ENCODE measurements at regions not wholly inside any gene's neighbourhood (a gene's known extent, or its start where the extent isn't known, plus 50 kb on each side); places are given as distances from the start of the nearest gene placed in this dataset.

DNA sequence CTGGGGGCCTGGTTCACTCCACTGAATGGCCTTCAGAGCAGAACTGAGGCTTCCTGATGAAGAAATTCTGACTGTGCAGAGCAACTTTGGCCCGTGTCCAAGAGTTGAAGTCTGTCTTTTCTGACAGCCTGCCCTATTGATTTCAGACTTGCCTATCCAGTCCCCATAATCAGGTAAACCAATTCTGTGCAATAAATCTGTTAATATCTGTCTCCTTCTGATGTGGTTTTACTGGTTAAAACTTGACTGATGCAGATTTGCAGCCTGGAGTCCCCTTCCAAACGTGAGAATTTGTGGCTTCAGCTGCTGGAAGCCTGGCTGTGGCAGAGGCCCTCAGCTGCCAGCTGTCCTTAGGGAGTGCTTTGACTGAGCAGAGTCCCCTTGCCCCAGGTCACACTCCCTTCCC is 283.9 kb upstream of the ANKRD55 start:
- dilution Hi-C loops (cut with MboI; ENCODE audit: extremely low pct_ligation_motif_present, low sequenced_read_pairs) = no loop called here
- H3K27ac ChIP-seq (ENCODE audit: control insufficient read depth, insufficient read depth, low read length) = no peak overlapping the region
- no peaks in the 10 kb centered on the region for H3K36me3 ChIP-seq (ENCODE audit: control insufficient read depth in 2 of 2, extremely low read depth in 1 of 2, insufficient read depth in 2 of 2, low read length in 2 of 2)
- no peaks in the 10 kb centered on the region for H3K27me3 ChIP-seq (ENCODE audit: control insufficient read depth, extremely low read depth, insufficient read depth, low read length)
- H4K20me1 ChIP-seq (ENCODE audit: control insufficient read depth, extremely low read depth, insufficient read depth, low read length) = no peaks in the 10 kb centered on the region
- H3K9me1 ChIP-seq (ENCODE audit: control insufficient read depth, extremely low read depth, insufficient read depth, low read length) = no peaks in the 10 kb centered on the region
- H2AFZ ChIP-seq (ENCODE audit: control insufficient read depth, low read length) = no peak overlapping the region
- H3K79me2 ChIP-seq (ENCODE audit: control insufficient read depth, insufficient read depth, low read length) = no peaks in the 10 kb centered on the region
- TF ChIP-seq, protein P1, sequence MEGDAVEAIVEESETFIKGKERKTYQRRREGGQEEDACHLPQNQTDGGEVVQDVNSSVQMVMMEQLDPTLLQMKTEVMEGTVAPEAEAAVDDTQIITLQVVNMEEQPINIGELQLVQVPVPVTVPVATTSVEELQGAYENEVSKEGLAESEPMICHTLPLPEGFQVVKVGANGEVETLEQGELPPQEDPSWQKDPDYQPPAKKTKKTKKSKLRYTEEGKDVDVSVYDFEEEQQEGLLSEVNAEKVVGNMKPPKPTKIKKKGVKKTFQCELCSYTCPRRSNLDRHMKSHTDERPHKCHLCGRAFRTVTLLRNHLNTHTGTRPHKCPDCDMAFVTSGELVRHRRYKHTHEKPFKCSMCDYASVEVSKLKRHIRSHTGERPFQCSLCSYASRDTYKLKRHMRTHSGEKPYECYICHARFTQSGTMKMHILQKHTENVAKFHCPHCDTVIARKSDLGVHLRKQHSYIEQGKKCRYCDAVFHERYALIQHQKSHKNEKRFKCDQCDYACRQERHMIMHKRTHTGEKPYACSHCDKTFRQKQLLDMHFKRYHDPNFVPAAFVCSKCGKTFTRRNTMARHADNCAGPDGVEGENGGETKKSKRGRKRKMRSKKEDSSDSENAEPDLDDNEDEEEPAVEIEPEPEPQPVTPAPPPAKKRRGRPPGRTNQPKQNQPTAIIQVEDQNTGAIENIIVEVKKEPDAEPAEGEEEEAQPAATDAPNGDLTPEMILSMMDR (optimal IDR thresholded peaks at IDR 0.05 in 1 of 3, IDR thresholded peaks at IDR 0.05 in 1 of 3, conservative IDR thresholded peaks at IDR 0.05 in 1 of 3; ENCODE audit: extremely low read depth in 1 of 3, insufficient read depth in 2 of 3, low read length in 3 of 3) = no peak
- no peak for TF ChIP-seq EZH2 (IDR thresholded peaks at IDR 0.05; ENCODE audit: low read length)
- H3K4me1 ChIP-seq (ENCODE audit: control insufficient read depth, extremely low read depth, insufficient read depth, low read length) = peaks cover 28% of the 10 kb centered on the region
- no peak overlapping the region for H3K9ac ChIP-seq (ENCODE audit: control insufficient read depth, extremely low read depth, insufficient read depth, low read length)
- DNase-seq (ENCODE audit: low read depth, low spot score) = no peak
- peak; percentile 52 for FAIRE-seq
- H3K4me2 ChIP-seq (ENCODE audit: control insufficient read depth, extremely low read depth, insufficient read depth, low read depth, low read length) = no peak overlapping the region
- H3K9me3 ChIP-seq (ENCODE audit: control insufficient read depth, low read depth, low read length) = no peaks in the 10 kb centered on the region
- no peak overlapping the region for H3K4me3 ChIP-seq (ENCODE audit: control insufficient read depth in 2 of 3, extremely low read depth in 1 of 3, insufficient read depth in 2 of 3, low read depth in 1 of 3, low read length in 3 of 3)

DNA sequence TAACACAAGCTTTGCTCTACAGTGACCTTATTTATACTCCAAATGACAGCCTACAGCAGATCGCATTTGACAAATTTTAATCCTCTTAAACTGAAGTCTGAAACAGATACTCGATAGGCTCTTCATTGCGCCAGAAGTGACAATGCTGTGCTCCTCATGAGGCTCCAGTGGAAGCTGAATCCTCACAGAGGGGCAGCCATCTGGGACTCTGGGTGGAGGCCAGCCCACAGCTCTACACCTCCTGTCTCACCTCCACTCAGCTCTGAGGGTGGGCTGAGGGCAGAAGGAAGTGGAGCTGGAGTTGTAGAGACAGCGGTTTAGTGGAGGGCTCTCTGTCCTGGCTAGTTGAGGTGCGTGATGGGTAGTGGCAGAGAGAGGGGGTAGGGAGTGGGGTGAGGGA is 283.3 kb upstream of the ANKRD55 start:
- Histone ChIP-seq H3K4me3 (ENCODE audit: control insufficient read depth in 2 of 3, extremely low read depth in 1 of 3, insufficient read depth in 2 of 3, low read depth in 1 of 3, low read length in 3 of 3) (no peak overlapping the region), H3K4me2 (ENCODE audit: control insufficient read depth, extremely low read depth, insufficient read depth, low read depth, low read length) (peak overlapping the region; percentile 46), H4K20me1 (ENCODE audit: control insufficient read depth, extremely low read depth, insufficient read depth, low read length) (no peaks in the 10 kb centered on the region), H3K9me3 (ENCODE audit: control insufficient read depth, low read depth, low read length) (no peaks in the 10 kb centered on the region), H3K9ac (ENCODE audit: control insufficient read depth, extremely low read depth, insufficient read depth, low read length) (no peak overlapping the region), H3K79me2 (ENCODE audit: control insufficient read depth, insufficient read depth, low read length) (no peaks in the 10 kb centered on the region), H3K9me1 (ENCODE audit: control insufficient read depth, extremely low read depth, insufficient read depth, low read length) (no peaks in the 10 kb centered on the region), H3K4me1 (ENCODE audit: control insufficient read depth, extremely low read depth, insufficient read depth, low read length) (peaks cover 28% of the 10 kb centered on the region), H3K27me3 (ENCODE audit: control insufficient read depth, extremely low read depth, insufficient read depth, low read length) (no peaks in the 10 kb centered on the region), H3K36me3 (ENCODE audit: control insufficient read depth in 2 of 2, extremely low read depth in 1 of 2, insufficient read depth in 2 of 2, low read length in 2 of 2) (no peaks in the 10 kb centered on the region), H3K27ac (ENCODE audit: control insufficient read depth, insufficient read depth, low read length) (no peak overlapping the region), H2AFZ (ENCODE audit: control insufficient read depth, low read length) (no peak overlapping the region)
- FAIRE-seq (no peak), DNase-seq (ENCODE audit: low read depth, low spot score) (no peak)
- dilution Hi-C loops (cut with MboI; ENCODE audit: extremely low pct_ligation_motif_present, low sequenced_read_pairs) = no loop called here
- TF ChIP-seq, protein P1 (optimal IDR thresholded peaks at IDR 0.05 in 1 of 3, IDR thresholded peaks at IDR 0.05 in 1 of 3, conservative IDR thresholded peaks at IDR 0.05 in 1 of 3; ENCODE audit: extremely low read depth in 1 of 3, insufficient read depth in 2 of 3, low read length in 3 of 3) = no peak
- TF ChIP-seq EZH2 (IDR thresholded peaks at IDR 0.05; ENCODE audit: low read length) = no peak
